HG03575 (cell line): ENCODE measurements at regions not wholly inside any gene's neighbourhood (a gene's known extent, or its start where the extent isn't known, plus 50 kb on each side); places are given as distances from the start of the nearest gene placed in this dataset.
"Not testable (repeated sequence)": the region's sequence is repeated elsewhere in the genome, so short reads cannot be mapped to it uniquely, and the experiment has no call there.

Experiments
- ATAC-seq: cut with Tn5 transposase; IDR thresholded peaks from one replicate; pipeline ENCODE4 v1.9.1; 2021; ENCODE audit not compliant: unreplicated experiment, insufficient number of reproducible peaks, low FRiP score; ENCODE audit errors: extremely low read depth

DNA sequence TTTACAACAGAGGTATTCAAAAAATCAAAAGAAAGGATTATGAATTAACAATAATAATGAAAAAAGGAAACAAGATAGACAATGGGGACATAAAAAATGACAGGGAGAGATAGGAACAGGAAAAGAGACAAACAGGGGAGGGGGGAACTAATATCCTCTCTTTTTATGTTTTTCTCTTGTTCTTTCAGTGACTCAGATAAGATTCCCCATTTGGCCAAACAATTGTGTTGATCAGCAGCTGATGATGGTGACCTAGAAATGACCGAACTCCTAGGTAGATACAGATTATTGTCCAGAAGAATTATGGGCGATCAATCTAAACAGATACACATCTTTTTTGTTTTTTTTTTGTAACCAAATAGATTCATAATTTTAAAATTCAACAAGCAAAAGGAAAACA is 1277.2 kb upstream of the FLRT2 start:
- no peak for ATAC-seq

DNA sequence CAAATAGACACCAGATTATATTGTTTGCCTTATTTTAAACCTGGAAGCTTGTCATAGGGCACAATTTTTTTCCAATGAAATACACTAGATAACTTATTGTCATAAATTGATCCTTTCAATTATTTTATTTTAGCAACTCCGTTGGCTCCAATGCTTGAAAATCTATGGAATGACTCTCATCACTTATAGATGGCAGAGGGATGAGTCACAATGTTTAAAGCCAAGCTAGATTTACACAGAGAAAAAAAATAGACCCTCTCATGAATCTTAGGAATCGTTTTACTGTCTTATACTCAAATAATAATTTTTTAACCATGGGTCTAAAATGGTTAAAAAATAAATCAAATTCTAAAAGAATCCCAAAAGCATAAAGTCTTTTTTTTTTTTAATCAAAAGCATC is 1276.6 kb upstream of the FLRT2 start:
- ATAC-seq: no peak

DNA sequence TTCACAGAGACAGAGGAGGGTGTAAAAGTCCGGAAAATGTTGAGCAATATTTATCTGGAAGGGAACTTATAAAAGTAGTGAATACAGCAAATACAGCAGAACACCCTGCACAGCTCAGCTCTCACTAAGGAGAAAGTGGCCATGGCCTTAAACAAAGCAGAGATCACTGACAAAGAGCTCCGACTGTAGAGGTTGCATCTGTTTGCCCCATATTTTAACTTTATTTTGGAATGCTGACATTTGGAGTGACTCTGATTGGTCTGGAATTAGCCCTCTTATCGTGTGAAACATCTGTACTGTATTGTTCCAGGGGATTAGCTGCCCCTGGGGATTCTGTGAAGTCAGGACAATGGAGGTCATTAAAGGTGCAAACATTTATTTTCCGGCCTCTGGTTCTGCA is 1275.7 kb upstream of the FLRT2 start:
- ATAC-seq: no peak

DNA sequence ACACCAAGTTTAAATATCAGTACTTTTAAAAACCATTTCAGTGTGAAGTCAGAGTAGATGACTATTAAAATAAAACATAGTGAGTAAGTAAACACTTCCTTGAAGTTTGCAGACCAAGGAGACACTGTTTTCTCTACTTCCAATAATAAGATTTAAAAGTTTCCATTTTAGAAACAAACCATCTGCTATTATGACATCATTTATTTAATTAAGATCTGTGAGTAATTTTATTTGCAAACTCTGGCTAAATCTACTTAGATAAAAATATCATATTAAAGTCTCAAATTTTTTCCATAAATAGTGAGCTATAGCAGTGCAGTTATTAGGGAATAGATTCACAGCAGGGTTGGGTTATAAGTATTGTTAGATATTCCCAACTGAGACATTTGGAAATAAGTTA is 1267.0 kb upstream of the FLRT2 start:
- no peak for ATAC-seq

DNA sequence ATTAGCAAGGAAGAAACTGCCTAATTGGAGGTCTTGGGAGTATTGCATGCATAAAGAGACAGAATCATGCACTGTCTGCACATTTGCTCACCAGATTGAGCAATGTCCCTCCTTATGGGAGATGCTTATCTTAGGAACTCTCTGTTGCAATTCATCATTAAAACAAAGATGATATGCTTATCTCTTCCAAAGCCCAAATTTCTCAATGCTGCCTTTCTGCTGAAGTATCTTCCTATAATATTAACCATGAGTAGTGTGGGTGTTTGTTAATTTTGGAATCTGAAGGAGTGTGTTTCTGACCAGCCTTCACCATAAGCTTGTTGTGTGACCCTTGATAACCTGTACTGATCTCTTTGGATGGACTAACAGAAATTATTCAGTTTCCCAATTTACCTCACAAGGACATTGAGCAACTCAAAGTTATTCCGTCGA is 1257.6 kb upstream of the FLRT2 start:
- ATAC-seq: no peak

DNA sequence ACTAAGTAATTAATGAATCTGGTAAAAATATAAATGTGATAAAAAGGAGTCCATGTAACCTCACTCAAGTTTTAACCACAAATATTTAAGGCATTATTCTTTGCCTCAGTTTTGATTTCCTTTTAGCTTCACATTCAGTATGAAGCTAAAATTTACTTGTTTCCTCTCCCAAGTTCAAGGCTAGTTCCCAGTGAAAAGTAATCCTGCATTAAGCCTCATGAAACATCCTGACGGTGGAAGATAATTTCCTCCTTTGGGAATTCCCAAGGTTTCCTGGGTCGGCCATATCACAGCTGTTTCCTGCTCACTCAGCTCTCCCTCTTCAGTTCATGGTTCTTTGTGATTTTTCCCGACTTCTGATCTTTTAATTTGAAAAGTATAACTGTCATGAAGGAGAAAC is 1256.8 kb upstream of the FLRT2 start:
- ATAC-seq: no peak

DNA sequence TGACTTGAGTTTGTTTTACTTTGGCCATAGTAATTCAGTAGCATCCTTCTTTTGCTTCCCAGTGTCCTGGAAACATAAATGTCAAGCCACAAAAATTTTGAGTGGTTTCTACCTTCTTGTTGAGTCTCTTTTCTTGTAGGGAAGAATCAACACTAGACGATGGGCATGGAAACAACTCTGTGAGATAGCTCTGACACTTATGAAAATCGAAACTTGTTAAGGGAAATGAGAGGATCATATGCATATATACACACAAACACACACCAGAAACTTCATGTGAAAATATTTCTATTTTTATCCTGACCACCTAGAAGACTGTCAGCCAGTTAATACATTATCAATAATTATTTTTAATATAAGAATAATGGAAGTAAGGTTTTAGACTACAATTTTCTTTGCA is 1247.3 kb upstream of the FLRT2 start:
- no peak for ATAC-seq

DNA sequence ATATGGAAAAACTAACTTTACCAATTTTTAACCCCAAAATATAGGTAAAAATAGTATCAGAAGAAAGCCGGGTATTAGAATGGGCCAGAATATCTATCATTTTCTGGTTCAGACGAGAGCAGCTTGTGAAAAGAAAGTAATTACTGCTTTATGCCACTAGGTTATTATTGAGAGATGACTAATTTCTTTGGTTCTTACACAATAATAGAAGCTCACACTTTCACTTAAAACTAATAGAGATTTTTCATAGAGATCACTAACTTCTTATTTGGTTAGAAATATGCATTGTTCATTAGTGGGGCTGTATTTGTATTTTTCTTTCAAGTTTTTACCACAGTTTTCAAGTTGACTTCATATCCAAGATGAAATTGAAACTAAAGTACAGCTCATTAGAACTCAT is 1241.2 kb upstream of the FLRT2 start:
- ATAC-seq: no peak

DNA sequence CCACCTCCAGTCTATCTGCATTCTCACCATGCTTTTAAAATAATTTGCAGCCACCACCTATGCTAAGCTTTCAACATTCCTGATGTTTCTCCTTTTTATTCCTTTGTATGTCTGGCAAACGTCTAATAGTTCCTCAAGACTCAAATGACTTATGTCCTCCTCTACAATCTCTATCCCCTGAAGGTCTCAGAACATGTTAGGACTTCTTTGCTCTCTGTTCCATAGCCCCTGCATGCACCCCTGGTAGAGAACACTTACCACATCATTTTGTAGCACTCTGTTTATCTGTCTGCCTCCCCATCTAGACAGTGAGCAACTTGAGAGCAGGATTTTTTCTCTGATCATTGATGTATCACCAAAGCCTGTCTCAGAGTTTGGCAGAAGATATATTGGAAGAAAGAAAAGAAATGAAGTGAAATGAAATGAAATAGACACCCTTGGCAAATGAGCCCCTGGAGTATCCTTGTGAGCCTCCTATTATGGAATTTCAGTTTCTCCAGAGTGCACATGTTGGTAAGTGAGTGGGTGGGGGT is 1231.2 kb upstream of the FLRT2 start:
- no peak for ATAC-seq

DNA sequence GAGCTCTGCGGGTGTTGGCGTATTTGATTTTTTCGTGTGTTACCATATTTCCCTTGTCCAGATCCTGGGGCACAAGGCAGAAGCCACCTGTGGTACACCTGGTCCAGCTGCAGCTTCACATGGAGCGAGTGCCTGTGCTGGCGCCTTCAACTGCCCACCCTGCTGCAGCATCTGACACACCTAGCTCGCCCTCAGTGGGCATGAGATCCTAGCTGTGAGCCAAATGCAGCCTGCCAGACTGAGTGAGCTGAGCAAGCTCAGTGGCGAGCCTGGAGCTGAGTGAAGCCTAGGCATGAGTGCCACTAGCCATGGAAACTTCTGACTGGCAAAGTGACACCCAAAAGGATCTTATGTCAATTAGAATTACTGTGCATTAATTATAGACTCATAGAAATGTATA is 1226.8 kb upstream of the FLRT2 start:
- ATAC-seq: no peak

DNA sequence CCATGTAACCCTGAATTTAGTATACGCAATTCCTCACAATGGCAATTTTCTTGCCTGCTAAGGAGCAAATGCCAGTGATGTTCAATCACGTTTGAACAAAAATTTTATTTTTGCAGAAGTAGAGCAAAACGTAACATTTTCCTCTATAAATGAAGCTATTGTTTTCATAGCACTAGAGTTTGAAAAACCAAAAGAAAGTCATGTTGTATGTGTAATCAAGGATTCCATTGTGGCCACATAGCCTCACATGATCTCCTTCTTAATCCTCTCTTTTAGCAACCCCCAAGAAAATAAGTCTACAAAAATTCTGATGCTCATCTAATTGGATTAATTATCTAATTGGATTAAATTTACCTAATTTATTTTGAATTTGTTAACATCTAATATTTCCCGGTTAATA is 1217.4 kb upstream of the FLRT2 start:
- no peak for ATAC-seq

DNA sequence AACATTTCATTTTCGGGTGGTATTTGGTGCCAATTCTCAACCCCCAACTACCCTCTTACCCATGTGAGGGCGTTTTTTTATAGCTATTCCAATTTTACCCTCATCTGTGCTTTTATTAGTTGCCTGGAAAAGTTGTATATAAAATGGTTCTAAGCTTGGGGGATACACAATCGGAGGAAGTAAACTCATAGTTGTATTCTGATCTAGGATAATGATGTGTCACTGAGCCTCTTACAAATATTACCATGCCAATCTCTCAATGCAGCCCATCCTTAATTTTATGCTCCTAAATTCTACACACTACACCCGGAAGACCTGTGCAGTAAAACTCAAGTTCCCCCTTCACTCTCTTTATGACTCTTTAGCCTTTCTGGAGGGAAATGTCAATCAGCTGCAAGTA is 1206.5 kb upstream of the FLRT2 start:
- ATAC-seq: no peak

DNA sequence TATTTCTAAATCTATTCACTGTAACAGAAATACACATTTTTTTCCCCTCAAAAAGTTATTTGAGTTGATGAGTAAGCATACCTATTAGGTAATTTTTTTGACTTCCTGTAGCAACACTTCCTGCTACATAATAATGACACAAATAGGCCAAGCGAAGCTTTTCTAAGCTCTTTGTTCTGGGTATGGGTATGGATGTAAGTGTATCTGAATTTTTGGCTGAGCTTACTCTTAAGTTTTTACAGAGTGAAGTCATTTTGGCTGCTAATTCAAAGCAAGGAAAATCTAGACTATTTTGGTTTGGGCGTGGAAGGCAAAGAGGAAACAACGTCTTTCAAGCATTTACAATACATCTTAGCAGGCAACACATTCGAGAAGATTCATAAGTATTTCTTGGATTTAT is 1206.0 kb upstream of the FLRT2 start:
- no peak for ATAC-seq

DNA sequence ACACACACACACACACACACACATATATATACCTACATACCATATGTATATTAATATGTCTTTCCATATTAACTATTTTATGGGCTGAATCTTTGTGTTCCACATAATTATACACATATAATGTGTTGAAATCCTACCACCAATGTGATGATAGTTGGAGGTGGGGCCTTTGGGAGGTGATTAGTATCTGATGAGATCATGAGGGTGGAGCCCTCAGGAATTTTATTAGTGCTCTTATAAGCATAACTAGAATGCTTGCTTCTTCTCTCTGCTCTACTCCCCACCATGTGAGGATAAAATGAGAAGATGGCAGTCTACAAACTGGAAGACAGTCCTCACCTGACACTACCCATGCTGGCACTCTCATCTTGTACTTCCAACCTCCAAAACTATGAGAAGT is 1193.5 kb upstream of the FLRT2 start:
- ATAC-seq: no peak

DNA sequence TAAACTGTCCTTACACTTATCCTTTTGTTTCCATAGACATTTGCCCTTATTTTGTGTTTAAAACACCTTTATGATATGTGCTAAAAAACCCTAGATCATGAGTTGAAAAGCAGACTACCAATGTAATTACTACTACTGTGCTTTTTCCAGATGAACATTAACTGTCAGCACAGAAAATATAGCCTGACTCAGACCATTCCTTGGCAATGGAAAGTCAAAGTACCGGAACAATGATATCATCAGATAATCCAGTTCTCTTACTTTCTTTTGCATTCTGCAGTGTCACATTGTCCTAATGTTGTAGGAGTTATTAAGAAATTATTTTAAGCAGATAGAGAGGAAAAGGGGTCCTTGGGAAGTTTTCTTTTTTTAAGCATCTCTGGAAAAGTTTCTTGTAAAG is 1189.0 kb upstream of the FLRT2 start:
- no peak for ATAC-seq

DNA sequence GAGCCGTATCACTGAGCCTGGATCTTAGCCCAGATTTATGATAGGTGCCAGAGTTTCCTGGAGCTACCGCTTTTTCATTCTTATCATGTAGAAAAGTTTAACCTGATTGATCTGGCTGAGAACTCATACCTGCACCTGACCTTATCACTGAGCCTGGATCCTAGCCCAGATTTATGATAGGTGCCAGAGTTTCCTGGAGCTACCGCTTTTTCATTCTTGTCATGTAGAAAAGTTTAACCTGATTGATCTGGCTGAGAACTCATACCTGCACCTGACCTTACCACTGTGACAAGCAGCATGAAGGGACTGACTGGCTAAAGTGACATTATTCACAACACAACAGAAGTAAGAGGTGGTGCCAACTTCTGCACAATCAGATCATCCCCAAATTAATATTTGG is 1188.1 kb upstream of the FLRT2 start:
- ATAC-seq: not testable (repeated sequence)

DNA sequence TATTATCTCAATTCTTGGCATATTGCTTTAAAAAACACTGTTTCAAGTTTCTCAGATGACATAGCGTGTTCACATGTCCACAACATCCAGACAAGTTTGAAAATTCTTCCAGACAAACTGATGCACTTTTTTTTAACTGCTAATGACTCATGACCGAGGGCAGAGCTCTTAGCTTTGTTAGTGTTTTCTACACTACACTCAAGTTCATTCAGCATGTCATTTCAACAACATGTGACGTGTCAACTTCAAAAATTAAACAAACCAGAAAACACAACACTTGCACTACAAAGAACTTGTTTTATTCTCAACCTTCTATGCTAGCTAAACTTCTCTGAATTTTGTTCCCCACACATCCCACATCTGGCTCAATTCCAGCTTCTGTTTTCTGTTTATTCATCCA is 1186.3 kb upstream of the FLRT2 start:
- ATAC-seq: no peak

DNA sequence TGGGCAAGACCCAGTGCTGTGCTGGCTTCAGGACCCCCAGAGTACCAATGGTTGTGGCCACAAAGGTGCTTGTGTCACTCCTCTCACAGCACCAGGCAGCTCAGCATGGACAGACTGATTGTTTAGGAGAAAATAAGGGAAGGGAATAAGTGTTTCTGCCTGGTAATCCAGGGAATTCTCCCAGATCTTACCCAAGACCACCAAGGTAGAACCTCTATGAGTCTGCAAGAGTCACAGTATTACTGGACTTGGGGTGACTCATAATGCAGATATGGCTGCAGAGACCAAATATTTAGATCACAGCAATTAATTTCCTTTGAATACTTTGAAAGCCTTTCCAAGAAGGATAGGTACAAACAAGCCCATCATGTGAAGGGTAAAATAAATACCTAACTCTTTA is 1178.3 kb upstream of the FLRT2 start:
- ATAC-seq: no peak

DNA sequence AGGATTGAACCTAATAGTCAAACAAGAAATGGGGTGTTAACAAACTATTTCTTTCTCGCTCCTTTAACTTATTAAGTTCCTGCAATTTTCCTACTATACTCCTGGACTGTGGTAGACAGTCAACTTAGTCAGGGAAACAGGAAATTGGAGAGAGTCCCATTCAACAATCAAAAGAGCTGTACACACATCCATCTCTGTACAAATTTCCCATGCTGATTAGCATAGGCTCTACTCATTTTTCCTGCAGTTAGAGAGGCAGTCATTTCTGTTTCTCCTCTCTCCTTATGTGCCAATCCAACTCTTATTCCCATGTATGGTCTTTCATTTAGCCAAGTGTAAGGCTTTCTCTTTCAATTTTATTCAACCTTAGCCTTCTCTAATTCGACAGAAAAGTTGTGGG is 1168.5 kb upstream of the FLRT2 start:
- no peak for ATAC-seq

DNA sequence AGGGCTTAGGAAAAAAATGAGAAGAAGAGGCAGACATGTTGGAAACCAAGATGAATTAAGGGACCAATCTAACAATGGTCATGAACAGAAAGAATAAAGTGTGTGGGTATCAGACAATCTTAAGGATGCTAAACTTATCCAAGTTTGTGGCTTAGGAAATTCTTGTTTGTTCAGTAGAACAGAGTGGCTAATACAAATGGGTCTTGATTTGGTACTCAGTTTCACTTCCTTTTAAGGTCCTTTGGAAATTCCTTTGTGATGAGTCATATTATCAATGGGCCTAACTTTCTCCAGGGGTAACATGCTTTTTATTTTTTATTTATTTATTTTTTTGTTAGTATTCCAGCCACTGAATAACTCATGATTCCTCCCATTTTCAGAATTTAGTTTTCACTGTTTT is 1154.7 kb upstream of the FLRT2 start:
- ATAC-seq: no peak

DNA sequence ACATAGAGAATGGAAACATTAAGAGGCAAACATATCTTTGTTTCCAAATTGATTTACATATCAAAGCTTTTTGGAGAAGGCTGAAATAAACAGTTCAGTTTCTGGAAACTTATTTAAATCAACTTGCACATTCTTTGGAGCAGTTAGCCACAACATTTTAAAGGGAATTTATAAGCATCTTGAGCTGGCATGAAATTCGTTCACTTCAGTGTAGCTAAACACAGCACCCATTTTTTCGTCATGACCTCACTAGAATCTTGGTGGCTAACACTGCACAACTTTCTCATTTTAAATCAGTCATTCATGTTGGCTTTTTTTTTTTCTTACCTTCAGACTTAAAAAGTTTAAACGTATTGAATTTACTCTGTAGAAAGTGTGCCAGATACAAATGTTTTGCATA is 1139.9 kb upstream of the FLRT2 start:
- no peak for ATAC-seq

DNA sequence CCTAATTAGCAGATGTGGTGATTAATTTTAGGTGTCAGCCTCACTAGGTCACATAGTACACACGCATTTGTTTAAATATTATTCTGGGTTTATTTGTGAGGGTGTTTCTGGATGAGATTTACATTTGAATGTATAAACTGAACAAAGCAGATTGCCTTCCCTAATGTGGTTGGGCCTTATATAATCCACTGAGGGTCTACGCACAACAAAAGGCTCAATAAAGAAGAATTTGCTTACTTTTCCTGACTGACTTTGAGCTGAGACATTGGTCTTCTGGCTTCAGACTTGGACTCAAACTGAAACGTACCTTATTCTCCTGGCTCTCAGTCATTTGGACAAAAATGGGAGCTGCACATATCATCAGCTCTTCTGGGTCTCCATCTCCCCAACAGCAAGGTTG is 1132.3 kb upstream of the FLRT2 start:
- no peak for ATAC-seq
